Mesothelial cell of epicardium (in vitro differentiated cells): ENCODE measurements at regions not wholly inside any gene's neighbourhood (a gene's known extent, or its start where the extent isn't known, plus 50 kb on each side); places are given as distances from the start of the nearest gene placed in this dataset.

Experiments used
- DNase-seq, 2 experiments: peaks; one replicate each; pipeline ENCODE4 v3.0.0; 2021; ENCODE audit warnings: low spot score in 2 of 2; ENCODE audit not compliant: unreplicated experiment in 2 of 2
- H3K27ac Mint-ChIP-seq: 2 replicates; pipeline ENCODE4 v1.8.0; 2021; ENCODE audit warnings: mixed read lengths
- H3K27me3 Mint-ChIP-seq: 2 replicates; pipeline ENCODE4 v1.8.0; 2021; ENCODE audit warnings: low read depth, mixed read lengths
- H3K36me3 Mint-ChIP-seq: 2 replicates; pipeline ENCODE4 v1.8.0; 2021; ENCODE audit warnings: mixed read lengths
- H3K4me1 Mint-ChIP-seq: 2 replicates; pipeline ENCODE4 v1.8.0; 2021; ENCODE audit warnings: mixed read lengths
- H3K4me3 Mint-ChIP-seq: 2 replicates; pipeline ENCODE4 v1.8.0; 2021; ENCODE audit warnings: mild to moderate bottlenecking, moderate library complexity, mixed read lengths
- H3K9me3 Mint-ChIP-seq: 2 replicates; pipeline ENCODE4 v1.8.0; 2021; ENCODE audit warnings: mixed read lengths
- TF ChIP-seq, protein P1 (sequence below): fragments of 200-600 bp; sonication (generic); IDR thresholded peaks from one replicate; pipeline ENCODE4 v1.5.0; 2021; ENCODE audit warnings: antibody characterized with exemption; ENCODE audit not compliant: unreplicated experiment

DNA sequence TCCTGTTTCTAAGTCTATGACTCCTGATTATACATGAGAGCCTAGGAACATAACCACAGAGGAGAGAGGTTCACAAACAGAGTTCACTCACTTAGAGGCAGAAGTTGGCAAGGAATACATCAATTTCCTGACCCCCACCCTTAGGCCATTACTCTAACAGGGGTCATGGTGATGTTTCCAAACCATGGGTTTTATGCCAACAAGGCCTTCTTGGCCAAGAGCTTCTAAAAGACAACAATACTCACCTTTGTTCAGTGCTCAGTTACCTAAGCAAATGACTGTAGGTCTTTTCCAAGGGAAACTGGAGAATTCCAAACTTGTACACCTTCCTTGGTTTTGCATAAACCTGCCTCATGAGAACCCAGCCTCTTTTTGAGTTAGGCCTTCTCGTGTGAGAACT, 52.6 kb downstream of the ERICH4 start:
- H3K4me1 Mint-ChIP-seq, result no peaks in the 10 kb centered on the region
- H3K9me3 Mint-ChIP-seq, result peaks cover 59% of the 10 kb centered on the region
- no peak overlapping the region for H3K27ac Mint-ChIP-seq
- H3K27me3 Mint-ChIP-seq, result no peaks in the 10 kb centered on the region
- no peaks in the 10 kb centered on the region for H3K36me3 Mint-ChIP-seq
- TF ChIP-seq, protein P1, sequence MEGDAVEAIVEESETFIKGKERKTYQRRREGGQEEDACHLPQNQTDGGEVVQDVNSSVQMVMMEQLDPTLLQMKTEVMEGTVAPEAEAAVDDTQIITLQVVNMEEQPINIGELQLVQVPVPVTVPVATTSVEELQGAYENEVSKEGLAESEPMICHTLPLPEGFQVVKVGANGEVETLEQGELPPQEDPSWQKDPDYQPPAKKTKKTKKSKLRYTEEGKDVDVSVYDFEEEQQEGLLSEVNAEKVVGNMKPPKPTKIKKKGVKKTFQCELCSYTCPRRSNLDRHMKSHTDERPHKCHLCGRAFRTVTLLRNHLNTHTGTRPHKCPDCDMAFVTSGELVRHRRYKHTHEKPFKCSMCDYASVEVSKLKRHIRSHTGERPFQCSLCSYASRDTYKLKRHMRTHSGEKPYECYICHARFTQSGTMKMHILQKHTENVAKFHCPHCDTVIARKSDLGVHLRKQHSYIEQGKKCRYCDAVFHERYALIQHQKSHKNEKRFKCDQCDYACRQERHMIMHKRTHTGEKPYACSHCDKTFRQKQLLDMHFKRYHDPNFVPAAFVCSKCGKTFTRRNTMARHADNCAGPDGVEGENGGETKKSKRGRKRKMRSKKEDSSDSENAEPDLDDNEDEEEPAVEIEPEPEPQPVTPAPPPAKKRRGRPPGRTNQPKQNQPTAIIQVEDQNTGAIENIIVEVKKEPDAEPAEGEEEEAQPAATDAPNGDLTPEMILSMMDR, result no peak
- H3K4me3 Mint-ChIP-seq, result no peak overlapping the region
- DNase-seq, result no peak

DNA sequence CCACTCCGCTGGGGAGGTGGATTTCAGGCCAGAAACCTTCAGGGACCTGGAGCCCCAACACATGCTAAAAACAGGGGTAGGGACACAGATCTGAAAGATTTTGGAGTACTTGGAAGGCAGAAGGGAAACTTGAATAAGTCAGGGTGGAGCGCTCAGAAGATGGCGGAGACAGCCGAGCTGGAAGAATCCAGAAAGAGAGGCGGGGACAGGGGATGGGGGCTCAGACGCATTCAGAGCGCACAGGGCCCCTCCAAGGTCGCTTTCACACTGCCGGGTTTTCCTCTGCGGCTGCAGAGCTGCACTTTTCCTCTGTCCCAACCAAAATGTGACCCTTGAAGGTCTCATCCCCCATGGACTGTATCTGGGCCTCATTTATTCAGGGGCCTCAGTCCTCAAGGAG, 56.9 kb downstream of the ERICH4 start:
- H3K4me3 Mint-ChIP-seq, result no peak overlapping the region
- H3K27me3 Mint-ChIP-seq, result no peaks in the 10 kb centered on the region
- H3K36me3 Mint-ChIP-seq, result no peaks in the 10 kb centered on the region
- H3K27ac Mint-ChIP-seq, result no peak overlapping the region
- peaks cover 64% of the 10 kb centered on the region for H3K9me3 Mint-ChIP-seq
- TF ChIP-seq, protein P1, result no peak
- DNase-seq, result no peak
- no peaks in the 10 kb centered on the region for H3K4me1 Mint-ChIP-seq

DNA sequence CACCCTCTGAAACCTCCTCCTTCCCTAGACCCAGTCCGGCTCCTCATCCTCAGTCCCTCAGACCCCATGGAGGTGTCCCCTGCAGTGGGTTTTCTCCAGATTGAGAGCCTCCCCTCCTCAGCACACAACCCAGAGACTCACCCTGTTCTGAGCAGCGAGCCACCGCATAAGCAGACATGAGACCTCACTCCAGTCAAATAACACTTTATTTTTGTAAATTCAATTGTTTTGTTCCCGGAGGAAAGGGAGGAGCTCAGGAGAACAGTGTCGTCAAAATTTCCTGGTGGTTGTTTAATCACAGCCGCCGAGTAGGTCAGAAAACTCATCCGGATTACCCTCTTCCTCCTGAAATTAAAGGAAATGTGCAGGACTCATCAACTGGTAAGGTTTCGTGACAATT, 57.5 kb downstream of the ERICH4 start:
- H3K27me3 Mint-ChIP-seq, result no peaks in the 10 kb centered on the region
- DNase-seq, result no peak
- H3K4me3 Mint-ChIP-seq, result no peak overlapping the region
- H3K27ac Mint-ChIP-seq, result no peak overlapping the region
- H3K4me1 Mint-ChIP-seq, result no peaks in the 10 kb centered on the region
- H3K36me3 Mint-ChIP-seq, result no peaks in the 10 kb centered on the region
- peaks cover 64% of the 10 kb centered on the region for H3K9me3 Mint-ChIP-seq
- TF ChIP-seq, protein P1, result no peak

DNA sequence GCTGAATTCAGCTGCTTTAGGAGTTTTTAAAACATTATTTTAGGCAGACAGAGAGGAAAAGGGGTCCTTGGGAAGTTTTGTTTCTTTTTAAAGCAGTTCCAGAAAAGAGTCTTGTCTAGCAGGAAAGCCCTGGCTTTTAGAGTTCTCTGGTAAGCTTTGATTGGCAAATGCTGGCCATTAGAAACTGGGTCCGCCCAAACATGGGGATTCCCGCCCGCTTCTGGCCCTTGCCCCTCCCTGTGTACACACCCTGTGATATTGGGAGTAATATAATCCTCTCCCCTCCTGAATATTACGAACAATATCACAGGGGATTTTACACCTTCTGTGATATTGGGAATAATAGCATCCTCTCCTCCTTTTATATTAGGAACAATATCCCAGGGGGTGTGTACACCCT, 58.9 kb downstream of the ERICH4 start:
- Mint-ChIP-seq H3K4me3 (no peak overlapping the region), H3K27me3 (no peaks in the 10 kb centered on the region), H3K36me3 (no peaks in the 10 kb centered on the region), H3K9me3 (peaks cover 73% of the 10 kb centered on the region), H3K27ac (no peak overlapping the region), H3K4me1 (no peaks in the 10 kb centered on the region)
- DNase-seq, result no peak
- TF ChIP-seq, protein P1, result no peak

DNA sequence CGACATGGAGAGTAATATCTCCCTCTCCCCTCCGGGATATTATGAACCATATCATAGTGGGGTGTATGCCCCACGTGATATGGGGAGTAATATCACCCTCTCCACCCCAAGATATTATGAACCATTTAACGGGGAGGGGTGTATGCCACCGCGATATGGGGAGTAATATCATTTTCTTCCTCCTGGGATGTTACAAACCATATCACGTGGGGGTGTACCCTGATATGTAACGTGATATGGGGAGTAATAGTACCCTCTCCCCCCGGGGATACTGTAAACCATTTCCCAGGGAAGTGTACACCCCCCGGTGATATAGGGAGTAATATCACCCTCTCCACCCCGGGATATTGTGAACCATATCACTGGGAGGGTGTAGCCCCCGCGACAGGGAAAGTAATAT, 62.1 kb downstream of the ERICH4 start:
- TF ChIP-seq, protein P1, result no peak
- Mint-ChIP-seq H3K4me1 (no peaks in the 10 kb centered on the region), H3K27ac (no peak overlapping the region), H3K4me3 (no peak overlapping the region), H3K27me3 (no peaks in the 10 kb centered on the region), H3K9me3 (peaks cover 66% of the 10 kb centered on the region), H3K36me3 (no peaks in the 10 kb centered on the region)
- no peak for DNase-seq

DNA sequence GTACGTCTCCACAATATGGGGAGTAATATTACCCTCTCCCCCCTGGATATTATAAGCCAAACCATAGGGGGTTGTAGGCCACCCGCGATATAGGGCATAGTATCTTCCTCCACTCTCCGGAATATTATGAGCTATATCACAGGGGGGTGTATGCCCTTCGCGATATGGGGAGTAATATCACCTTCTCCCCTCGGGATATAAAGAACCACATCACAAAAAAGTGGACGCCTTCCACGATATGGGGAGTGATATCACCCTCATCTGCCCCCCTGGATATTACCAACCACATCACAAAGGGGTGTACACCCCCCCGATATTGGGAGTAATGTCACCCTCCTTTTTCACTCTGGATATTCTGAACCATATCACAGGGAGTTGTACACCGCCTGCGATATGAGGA, 65.5 kb upstream of the CEACAM21 start:
- no peaks in the 10 kb centered on the region for H3K27me3 Mint-ChIP-seq
- H3K4me3 Mint-ChIP-seq, result no peak overlapping the region
- TF ChIP-seq, protein P1, result no peak
- peaks cover 68% of the 10 kb centered on the region for H3K9me3 Mint-ChIP-seq
- H3K4me1 Mint-ChIP-seq, result no peaks in the 10 kb centered on the region
- DNase-seq, result no peak
- H3K27ac Mint-ChIP-seq, result no peak overlapping the region
- H3K36me3 Mint-ChIP-seq, result no peaks in the 10 kb centered on the region
